AG04449 (cell line): ENCODE measurements at regions not wholly inside any gene's neighbourhood (a gene's known extent, or its start where the extent isn't known, plus 50 kb on each side); places are given as distances from the start of the nearest gene placed in this dataset.
"Not testable (repeated sequence)": the region's sequence is repeated elsewhere in the genome, so short reads cannot be mapped to it uniquely, and the experiment has no call there.

Source experiments
- CTCF ChIA-PET: fragments of 350-600 bp; formaldehyde crosslinking; extraction: SDS; loops from one replicate; lab custom pipeline; 2021; ENCODE audit warnings: antibody characterized with exemption; lab: Yijun Ruan, JAX
- POLR2A ChIA-PET: fragments of 400-600, 350-600 bp; formaldehyde crosslinking; extraction: SDS; loops from one replicate; lab custom pipeline; 2020; ENCODE audit warnings: antibody characterized with exemption, inconsistent platforms; lab: Yijun Ruan, JAX
- DNase-seq: peaks from one replicate; pipeline ENCODE4 v3.0.0-alpha.2; 2010; ENCODE audit warnings: low read depth, low spot score
- H3K4me3 ChIP-seq: 2 replicates; pipeline ENCODE4 v1.5.1; 2011; ENCODE audit warnings: low read depth, mild to moderate bottlenecking, control low read depth, low read length
- CTCF ChIP-seq: IDR thresholded peaks from one replicate; pipeline ENCODE4 v1.5.1; 2011; ENCODE audit warnings: mild to moderate bottlenecking, moderate library complexity, low read length, control low read depth, inconsistent platforms; ENCODE audit not compliant: insufficient read depth; ENCODE audit errors: missing control alignments

- POLR2A ChIA-PET: no interaction called here
- no peak for TF ChIP-seq CTCF
- no peak for DNase-seq
- no peak overlapping the region for H3K4me3 ChIP-seq
- CTCF ChIA-PET: no interaction called here
Measured at GRCh38 chrX:34470507-34470906, 186.6 kb downstream of the TMEM47 start.

- no peak for TF ChIP-seq CTCF
- POLR2A ChIA-PET: no interaction called here
- DNase-seq: no peak
- CTCF ChIA-PET: no interaction called here
- H3K4me3 ChIP-seq: no peak overlapping the region
Measured at GRCh38 chrX:34467437-34467836, 189.6 kb downstream of the TMEM47 start.

GRCh38 chrX:34463220-34463619, 193.9 kb downstream of the TMEM47 start:
- CTCF ChIA-PET, POLR2A ChIA-PET, H3K4me3 ChIP-seq, DNase-seq: not testable (repeated sequence)

GRCh38 chrX:34457850-34458249, 199.2 kb downstream of the TMEM47 start:
- H3K4me3 ChIP-seq, CTCF ChIA-PET, POLR2A ChIA-PET: not testable (repeated sequence)

GRCh38 chrX:34437586-34437985, 219.5 kb downstream of the TMEM47 start:
- POLR2A ChIA-PET: no interaction called here
- CTCF ChIA-PET: no interaction called here
- no peak overlapping the region for H3K4me3 ChIP-seq

More at GRCh38 chrX:34457850-34458249, 199.2 kb downstream of the TMEM47 start:
- DNase-seq: not testable (repeated sequence)

GRCh38 chrX:34426334-34426733, 230.8 kb downstream of the TMEM47 start:
- ChIA-PET POLR2A (no interaction called here), CTCF (no interaction called here)
- H3K4me3 ChIP-seq: no peak overlapping the region
- no peak for DNase-seq
- no peak for TF ChIP-seq CTCF

More at GRCh38 chrX:34437586-34437985, 219.5 kb downstream of the TMEM47 start:
- no peak for DNase-seq
- TF ChIP-seq CTCF: no peak

GRCh38 chrX:34406580-34406979, 250.5 kb downstream of the TMEM47 start:
- no peak for TF ChIP-seq CTCF
- CTCF ChIA-PET: no interaction called here
- no peak for DNase-seq
- H3K4me3 ChIP-seq: no peak overlapping the region
- POLR2A ChIA-PET: no interaction called here
